SW480 (cell line): ENCODE measurements at regions not wholly inside any gene's neighbourhood (a gene's known extent, or its start where the extent isn't known, plus 50 kb on each side); places are given as distances from the start of the nearest gene placed in this dataset.

Source experiments
- DNase-seq: peaks from one replicate; pipeline ENCODE4 v3.0.0-alpha.2; 2016; ENCODE audit warnings: low spot score

GRCh38 chr5:142433526-142434321 lies 108.9 kb upstream of the SPRY4 start:
- DNase-seq, result peak; percentile 59

DNA sequence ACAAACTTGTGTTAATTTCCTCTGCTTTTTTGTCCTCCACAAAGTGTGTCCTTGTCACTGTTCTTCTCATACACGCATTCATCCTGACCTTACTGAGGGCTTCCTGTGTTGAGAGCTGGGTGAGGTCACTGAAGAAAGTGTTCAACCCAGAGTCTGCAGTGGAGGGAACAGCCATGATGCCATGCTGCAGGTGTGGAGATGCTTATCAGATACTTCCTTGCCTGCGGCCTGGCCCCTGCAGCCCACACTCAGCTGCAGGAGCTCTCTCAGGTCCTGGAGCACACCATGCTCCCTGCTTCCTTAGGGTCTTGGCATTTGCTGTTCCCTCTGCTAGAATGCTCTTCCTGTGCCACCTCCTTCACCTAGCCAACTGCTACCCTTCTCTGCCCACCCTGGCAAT lies 108.1 kb upstream of the SPRY4 start:
- peak; percentile 44 for DNase-seq

DNA sequence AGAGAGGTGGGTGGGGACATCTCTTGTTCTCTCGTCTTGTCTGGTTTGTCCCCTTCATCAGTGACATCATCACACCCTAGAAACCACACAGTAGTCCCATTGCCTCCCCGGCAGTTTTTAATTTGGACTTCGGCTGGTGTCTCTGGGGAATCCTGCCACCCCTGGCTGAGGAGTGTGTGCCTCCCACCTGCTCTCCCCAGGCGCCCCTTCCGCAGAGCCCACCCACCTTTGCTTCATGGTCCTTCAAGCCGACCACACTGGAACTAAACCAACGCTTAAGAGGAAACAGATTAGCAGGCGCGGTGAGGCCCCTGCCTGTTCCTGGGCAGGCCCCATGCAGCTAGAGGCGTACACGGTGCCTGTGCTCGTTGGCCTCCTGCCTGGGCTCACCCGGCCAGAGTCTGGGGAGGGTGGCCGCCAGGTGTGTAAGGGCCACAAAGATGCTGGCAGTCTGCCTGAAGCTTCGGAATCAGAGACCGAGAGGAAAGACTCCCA lies 107.6 kb upstream of the SPRY4 start:
- DNase-seq, result no peak

DNA sequence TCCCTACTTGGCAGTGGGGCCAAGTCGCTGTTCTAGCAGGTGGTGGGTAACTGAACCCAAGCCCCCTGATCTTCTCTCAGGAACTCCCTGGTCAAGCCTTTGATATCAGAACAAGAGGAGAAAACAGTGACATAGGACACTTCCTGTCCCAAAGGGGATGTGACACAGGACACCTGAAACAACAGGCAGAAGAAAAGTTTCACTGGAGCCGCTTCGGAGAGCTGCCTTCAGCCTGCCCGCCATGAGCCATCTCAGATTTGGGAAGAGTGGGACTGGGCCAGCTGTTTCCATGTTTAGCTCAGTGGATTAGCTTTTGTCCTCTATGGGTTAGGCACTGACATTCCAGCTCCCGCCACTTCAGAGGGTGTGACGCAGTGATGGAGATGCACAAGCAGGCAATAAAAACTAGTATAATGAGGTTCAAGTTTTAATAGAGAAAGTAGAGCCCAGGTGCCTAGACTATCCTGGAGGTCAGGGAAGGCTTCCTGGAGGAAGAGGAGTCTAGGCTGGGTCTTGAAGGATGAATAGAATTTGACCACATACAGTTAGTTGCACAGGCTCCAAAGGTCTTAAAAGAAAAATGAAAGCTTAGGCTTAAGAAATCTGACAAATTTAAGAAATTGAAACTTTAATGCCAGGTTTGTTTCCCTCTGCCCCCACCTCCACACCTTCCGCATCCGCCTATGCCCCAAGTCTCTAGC lies 104.1 kb upstream of the SPRY4 start:
- peak; percentile 53 for DNase-seq

- DNase-seq, result no peak
Observed at GRCh38 chr5:142428036-142428772, 103.4 kb upstream of the SPRY4 start.

GRCh38 chr5:142427529-142427928 lies 102.7 kb upstream of the SPRY4 start:
- DNase-seq, result no peak

- no peak for DNase-seq
Observed at GRCh38 chr5:142427015-142427364, 102.2 kb upstream of the SPRY4 start.

DNA sequence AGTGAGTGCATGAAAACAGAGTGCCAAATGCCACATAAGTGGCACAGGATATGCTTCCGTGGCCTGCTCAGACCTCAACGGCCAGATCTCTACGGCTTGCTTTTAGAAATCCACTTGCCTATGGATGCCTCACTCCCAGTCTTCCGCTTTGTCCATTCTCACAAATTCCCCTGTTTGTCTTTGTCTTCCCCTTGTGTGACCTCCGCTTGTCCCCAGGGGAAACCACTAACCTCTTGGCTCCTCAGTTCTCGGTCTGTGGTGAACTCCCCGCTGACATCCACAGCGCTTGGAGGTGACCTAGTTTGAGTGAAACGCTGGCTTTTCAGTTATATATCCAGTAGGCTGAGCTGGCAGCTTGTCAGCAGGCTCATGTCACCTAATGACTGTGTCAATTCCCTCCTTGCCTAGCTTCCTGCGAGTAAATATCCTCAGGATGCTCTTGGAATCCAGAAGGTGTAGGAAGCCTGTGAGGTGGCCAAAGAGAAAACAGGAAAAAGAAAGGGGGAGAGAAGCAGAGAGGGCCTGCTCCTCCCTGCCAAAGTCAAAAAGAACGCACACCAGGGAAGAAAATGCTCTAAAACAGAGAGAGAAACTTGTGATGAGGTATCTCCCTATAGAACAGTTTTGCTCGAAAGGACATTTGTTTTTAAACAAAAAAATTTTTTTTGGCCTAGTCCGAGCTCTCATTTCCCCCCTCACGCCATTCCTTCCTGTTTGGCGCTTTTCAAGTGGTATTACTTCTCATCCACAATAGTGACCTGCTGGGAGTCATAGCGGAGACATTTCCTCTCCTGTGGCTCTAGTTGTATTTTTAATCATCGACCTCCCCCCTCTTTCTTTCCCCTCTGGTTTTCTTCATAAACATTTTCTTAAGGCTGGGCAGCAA lies 101.6 kb upstream of the SPRY4 start:
- no peak for DNase-seq

DNA sequence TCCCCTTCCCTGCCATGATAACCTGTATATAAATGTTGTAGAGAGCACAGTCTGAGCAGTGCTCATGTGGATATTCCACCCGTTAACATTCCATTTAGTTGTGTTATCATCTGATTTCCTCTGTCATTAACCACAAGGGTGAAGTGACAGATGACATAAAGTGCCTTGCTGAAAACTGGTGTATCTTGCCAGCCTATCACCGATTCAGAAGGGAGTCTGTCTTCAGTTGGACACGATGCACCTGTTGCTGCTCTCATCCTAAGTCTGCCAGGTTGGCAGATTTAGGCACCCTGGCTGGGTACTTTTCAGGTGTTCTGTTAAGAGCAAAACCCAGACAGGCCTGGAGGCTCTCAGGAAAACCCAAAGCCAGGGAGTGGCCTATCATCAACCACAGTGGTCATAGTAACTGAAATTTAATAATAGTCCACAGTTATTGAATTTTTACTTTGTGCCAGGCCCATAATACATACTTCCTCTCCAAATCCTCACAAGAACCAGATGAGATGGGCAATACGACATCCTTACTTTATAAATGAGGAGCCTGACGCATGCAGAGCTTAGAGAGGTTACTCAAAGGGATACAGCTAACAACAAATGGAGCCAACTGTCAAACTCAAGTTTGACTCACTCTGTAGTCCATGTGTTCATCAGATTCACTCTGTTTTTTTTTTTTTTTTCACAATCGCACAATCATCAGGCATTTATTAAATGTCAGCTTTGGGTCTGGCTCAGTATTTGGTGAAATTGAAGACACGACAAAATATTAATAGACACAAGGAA lies 100.7 kb upstream of the SPRY4 start:
- no peak for DNase-seq

DNA sequence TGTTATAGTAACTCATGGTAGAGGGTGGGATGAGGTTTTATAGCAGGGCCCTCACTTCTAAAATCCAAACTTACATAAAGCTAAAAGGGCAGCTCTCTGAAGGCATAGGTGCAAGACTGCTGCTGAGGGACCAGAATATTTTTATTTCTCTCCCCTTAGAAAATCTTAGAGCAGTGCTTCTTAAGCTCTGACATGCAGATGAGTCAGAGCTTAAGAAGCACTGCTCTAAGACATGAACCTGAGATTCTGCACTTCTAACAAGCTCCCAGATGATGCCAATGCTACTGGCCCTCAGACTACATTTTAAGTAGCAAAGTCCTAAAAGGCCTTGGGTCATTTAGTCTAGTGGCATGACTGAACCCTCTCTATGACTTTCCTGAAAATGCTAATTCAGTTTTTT lies 97.6 kb upstream of the SPRY4 start:
- DNase-seq, result no peak

DNA sequence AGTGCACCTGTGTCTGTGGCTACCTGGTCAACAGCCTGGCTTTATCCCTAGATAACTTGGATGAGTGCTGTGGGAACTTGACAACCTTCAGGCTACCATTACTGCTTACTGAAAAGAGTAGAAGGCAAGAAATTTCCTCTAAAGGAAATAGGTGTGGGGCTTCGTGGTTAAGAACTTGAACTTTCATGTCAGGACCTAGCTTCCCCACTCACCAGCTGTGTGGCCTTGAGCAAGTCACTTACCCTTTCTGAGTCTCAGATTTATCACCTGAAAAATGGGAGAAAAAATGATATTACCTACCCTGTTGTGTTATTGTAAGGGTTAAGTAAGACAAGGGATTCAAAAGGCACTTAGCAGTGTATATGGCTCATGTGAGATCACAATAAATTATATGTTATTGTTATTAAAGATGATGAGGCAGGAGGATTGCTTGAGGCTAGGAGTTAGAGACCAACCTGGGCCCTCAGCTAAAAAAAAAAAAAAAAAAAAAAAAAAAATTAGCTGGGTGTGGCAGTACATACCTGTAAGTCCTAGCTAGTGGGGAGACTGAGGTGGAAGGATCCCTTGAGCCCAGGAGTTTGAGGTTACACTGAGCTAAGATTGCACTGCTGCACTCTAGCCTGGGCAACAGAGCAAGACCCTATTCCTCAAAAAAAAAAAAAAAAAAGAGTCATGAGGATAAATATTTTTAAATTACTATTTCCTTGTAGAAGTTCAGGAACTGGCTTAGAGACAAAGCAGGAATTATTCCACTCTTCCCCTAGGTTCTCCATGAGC lies 97.0 kb upstream of the SPRY4 start:
- no peak for DNase-seq

GRCh38 chr5:142421228-142421617 lies 96.4 kb upstream of the SPRY4 start:
- DNase-seq, result no peak

DNA sequence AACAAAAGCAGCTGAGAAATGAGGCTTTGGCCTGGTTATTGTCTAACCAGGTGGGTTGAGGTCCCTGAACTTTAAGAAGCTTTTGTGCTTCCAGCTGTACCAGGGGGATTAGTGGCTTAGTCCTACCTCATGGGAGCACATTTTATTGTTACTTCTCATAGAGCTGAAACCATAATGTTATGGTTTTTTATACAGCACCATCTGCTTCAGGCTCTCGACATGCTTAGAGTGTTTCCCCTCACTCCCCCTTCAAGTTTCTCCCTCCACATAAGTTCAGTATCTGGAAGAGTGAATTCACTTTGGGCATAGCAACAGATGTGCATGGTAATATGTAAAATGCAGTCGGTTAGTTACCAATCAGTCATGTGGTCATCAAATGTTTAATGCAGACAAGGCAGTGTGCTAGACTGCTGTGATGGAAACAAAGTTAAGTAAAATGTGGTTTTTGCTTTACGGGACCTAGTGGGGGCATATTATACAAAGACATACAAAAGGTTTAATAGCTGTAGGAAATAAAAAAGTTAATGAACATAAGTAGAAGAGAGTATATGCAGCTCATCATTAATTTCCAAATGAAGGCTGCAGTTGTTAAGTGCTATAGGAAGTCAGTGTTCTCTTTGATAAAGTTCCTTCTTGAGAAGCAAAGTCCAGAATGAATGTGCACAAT lies 95.9 kb upstream of the SPRY4 start:
- no peak for DNase-seq

- no peak for DNase-seq
Observed at GRCh38 chr5:142412581-142412980, 87.8 kb upstream of the SPRY4 start.

DNA sequence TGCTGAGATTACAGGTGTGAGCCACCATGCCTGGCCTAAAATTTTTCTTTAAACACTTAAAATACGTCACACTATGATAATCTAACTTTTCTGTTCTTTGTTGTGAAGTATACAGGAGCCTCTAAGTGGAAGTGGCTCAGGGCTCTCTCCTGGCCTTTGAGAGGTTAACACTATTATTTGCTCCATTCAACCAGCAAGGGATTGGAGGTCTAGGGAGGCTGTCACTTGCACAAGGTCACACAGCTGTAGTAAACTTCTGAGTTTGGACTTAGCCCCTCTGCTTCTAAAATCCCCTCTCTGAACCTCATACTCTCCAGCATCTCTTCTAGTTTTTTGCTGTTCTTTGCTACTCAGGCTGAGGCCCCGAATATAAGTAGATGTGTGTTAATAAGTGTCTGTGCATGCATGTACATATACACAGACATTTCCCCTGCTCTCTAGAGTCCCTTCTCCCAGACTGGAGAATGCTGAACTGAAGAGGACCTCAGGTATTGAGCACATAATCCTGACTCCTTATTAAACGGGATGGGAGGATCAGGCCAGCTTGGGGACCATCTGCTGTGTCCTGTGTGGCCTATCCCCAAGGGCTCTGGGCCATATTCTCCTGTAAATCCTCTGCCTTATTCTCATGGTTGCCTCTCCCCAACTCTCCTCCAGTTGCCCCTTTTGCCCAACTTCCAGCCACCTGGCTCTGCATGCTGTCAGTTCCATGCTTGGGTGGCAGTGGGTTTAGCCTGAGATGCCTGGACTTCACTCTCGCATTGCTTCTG lies 87.0 kb upstream of the SPRY4 start:
- DNase-seq, result no peak

DNA sequence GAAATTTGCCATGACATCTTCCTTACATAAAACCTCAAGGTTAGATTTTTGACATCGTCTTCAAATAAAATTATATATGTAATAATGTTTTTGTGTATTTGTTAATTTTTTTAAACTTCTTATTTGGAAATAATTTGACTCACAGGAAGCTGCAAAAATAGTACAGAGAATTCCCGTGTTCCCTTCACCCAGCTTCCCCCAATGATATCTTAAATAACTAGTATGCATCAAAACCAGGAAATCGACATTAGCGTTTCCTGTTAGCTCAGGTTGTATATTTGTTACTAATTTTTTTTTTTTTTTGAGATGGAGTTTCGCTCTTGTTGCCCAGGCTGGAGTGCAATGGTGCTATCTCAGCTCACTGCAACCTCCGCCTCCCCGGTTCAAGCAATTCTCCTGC lies 86.3 kb upstream of the SPRY4 start:
- DNase-seq, result no peak

DNA sequence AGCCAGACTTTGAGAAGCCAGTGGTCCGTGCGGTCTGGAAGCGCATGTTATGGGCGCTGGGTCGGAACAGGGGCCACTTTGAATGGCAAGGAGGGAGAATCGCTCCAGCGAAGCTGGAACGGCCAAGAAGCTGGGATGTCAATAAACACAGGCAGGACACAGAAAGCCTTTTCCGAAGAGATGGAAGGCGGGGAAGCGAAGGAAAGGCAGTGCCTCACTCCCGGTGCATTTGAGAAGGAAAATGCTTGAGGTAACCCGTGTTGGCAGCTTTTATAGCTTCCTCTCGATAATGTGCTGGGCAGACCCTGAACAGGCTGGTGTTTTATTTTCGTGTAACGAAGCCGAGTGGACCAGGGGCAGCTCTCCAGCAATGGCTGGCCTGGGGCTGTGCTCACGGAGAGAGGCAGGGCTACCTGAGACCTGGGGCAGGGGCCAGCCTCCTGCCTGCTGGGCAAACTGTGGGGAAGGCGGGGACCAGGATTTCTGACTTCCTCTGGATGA lies 84.2 kb upstream of the SPRY4 start:
- DNase-seq, result no peak

DNA sequence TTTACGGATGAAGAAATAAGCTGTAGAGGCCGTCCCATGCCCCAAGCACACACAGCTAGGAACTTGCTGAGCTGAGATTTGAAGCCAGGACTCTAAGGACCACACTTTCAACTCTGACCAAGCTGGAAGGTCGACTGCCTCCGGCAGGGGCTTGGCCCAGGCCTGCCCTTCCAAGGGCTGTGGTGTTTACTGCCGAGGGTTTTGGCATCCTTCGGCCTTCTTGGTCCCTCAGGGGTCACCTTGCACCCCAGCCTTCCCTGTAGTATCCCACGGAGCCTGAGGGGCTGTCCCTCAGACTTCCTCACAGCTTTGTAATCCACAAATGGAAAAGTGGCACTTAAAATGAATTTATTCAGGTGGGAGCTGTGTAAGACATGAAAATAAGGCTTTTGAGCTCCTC lies 83.7 kb upstream of the SPRY4 start:
- no peak for DNase-seq
